ENCODE measurements at regions not wholly inside any gene's neighbourhood (a gene's known extent, or its start where the extent isn't known, plus 50 kb on each side); places are given as distances from the start of the nearest gene placed in this dataset.

GRCh38 chr1:81467383-81467782 is 333.4 kb upstream of the ADGRL2 start:
- no peak for TF ChIP-seq CTCF (conservative IDR thresholded peaks at IDR 0.05)
- DNase-seq (ENCODE audit: low read depth, low spot score) = no peak
- Mint-ChIP-seq H3K27ac (ENCODE audit: unreplicated experiment) (peak overlapping the region; percentile 81), H3K27me3 (ENCODE audit: low read depth) (no peaks in the 10 kb centered on the region), H3K9me3 (no peaks in the 10 kb centered on the region), H3K4me3 (peak overlapping the region; percentile 70), H3K4me1 (peaks cover 53% of the 10 kb centered on the region), H3K36me3 (ENCODE audit: low read depth) (no peaks in the 10 kb centered on the region)

DNA sequence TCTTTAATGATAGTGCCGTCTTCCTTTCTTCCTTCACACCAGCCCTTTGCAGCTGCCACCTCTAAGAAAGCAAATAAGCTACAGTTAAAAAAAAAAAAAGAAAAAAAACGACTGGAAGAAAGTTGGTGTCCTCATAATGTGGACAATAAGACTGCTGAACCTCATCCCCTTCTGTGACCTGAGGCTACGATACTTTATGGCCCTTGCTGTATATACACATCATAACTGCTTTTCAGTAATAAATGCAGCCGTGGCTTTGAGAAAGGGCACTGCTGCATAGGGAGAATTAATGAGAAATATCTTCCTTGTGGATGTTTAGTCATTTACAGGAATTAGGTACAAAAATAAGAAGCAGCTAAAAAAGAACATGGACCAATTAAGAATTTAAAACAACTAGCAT is 333.8 kb upstream of the ADGRL2 start:
- Mint-ChIP-seq H3K4me1 (peaks cover 56% of the 10 kb centered on the region), H3K27ac (ENCODE audit: unreplicated experiment) (peak overlapping the region; percentile 81), H3K4me3 (peak overlapping the region; percentile 70), H3K27me3 (ENCODE audit: low read depth) (no peaks in the 10 kb centered on the region), H3K36me3 (ENCODE audit: low read depth) (no peaks in the 10 kb centered on the region), H3K9me3 (no peaks in the 10 kb centered on the region)
- TF ChIP-seq CTCF (conservative IDR thresholded peaks at IDR 0.05) = no peak
- no peak for DNase-seq (ENCODE audit: low read depth, low spot score)

GRCh38 chr1:81463936-81464837 is 336.5 kb upstream of the ADGRL2 start:
- peak overlapping the region; percentile 67 for H3K4me3 Mint-ChIP-seq
- no peak for DNase-seq (ENCODE audit: low read depth, low spot score)
- H3K27ac Mint-ChIP-seq (ENCODE audit: unreplicated experiment) = no peak overlapping the region
- peaks cover 67% of the 10 kb centered on the region for H3K4me1 Mint-ChIP-seq
- H3K9me3 Mint-ChIP-seq = no peaks in the 10 kb centered on the region
- H3K27me3 Mint-ChIP-seq (ENCODE audit: low read depth) = no peaks in the 10 kb centered on the region
- H3K36me3 Mint-ChIP-seq (ENCODE audit: low read depth) = no peaks in the 10 kb centered on the region
- no peak for TF ChIP-seq CTCF (conservative IDR thresholded peaks at IDR 0.05)

GRCh38 chr1:81459043-81459442 is 341.7 kb upstream of the ADGRL2 start:
- Mint-ChIP-seq H3K27me3 (ENCODE audit: low read depth) (no peaks in the 10 kb centered on the region), H3K36me3 (ENCODE audit: low read depth) (no peaks in the 10 kb centered on the region), H3K9me3 (no peaks in the 10 kb centered on the region), H3K4me1 (peaks cover 29% of the 10 kb centered on the region), H3K4me3 (no peak overlapping the region), H3K27ac (ENCODE audit: unreplicated experiment) (no peak overlapping the region)
- no peak for DNase-seq (ENCODE audit: low read depth, low spot score)
- TF ChIP-seq CTCF (conservative IDR thresholded peaks at IDR 0.05) = no peak

DNA sequence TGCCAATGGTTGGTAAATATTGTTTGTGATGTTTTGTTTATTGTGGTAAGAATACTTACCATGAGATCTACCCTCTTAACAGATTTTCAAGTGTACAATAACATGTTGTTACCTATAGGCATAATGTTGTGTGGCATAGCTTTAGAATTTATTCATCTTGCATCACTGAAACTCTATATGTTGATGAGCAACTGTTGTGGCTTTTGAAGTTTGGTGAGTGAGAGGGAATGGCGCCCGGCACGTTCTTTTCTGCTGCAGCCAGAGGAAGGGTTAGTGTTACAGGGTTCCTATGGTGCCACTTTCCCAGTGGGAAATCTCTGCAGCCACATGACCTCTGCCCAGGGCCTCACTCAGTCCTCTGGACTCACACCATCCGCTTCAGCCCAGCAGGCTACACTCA is 342.5 kb upstream of the ADGRL2 start:
- Mint-ChIP-seq H3K27me3 (ENCODE audit: low read depth) (no peaks in the 10 kb centered on the region), H3K4me3 (no peak overlapping the region), H3K4me1 (peaks cover 22% of the 10 kb centered on the region), H3K9me3 (no peaks in the 10 kb centered on the region), H3K27ac (ENCODE audit: unreplicated experiment) (no peak overlapping the region), H3K36me3 (ENCODE audit: low read depth) (no peaks in the 10 kb centered on the region)
- TF ChIP-seq CTCF (conservative IDR thresholded peaks at IDR 0.05) = no peak
- DNase-seq (ENCODE audit: low read depth, low spot score) = no peak
